HEK293T (cell line): ENCODE measurements at regions not wholly inside any gene's neighbourhood (a gene's known extent, or its start where the extent isn't known, plus 50 kb on each side); places are given as distances from the start of the nearest gene placed in this dataset.

Experiments
- ARNT ChIP-seq: fragments of 450-650 bp; IDR thresholded peaks from 2 replicates; pipeline ENCODE4 v1.6.1; 2017; ENCODE audit warnings: mild to moderate bottlenecking
- BHLHE40 ChIP-seq: fragments of 450-650 bp; IDR thresholded peaks from 2 replicates; pipeline ENCODE4 v1.6.1; 2016; ENCODE audit warnings: mild to moderate bottlenecking, moderate library complexity, borderline replicate concordance
- CTBP1 ChIP-seq: fragments of 450-650 bp; IDR thresholded peaks from 2 replicates; pipeline ENCODE4 v1.6.1; 2016; ENCODE audit warnings: borderline replicate concordance
- ELF4 ChIP-seq: fragments of 450-650 bp; IDR thresholded peaks from 2 replicates; pipeline ENCODE4 v1.6.1; 2017; ENCODE audit warnings: antibody characterized with exemption
- FOXK2 ChIP-seq: fragments of 450-650 bp; IDR thresholded peaks from 2 replicates; pipeline ENCODE4 v1.6.1; 2016; ENCODE audit warnings: mild to moderate bottlenecking
- NFRKB ChIP-seq: fragments of 450-650 bp; IDR thresholded peaks from 2 replicates; pipeline ENCODE4 v1.6.1; 2016; ENCODE audit warnings: mild to moderate bottlenecking, moderate library complexity
- SUZ12 ChIP-seq: fragments of 450-650 bp; IDR thresholded peaks from 2 replicates; pipeline ENCODE4 v1.6.1; 2016; ENCODE audit warnings: mild to moderate bottlenecking

DNA sequence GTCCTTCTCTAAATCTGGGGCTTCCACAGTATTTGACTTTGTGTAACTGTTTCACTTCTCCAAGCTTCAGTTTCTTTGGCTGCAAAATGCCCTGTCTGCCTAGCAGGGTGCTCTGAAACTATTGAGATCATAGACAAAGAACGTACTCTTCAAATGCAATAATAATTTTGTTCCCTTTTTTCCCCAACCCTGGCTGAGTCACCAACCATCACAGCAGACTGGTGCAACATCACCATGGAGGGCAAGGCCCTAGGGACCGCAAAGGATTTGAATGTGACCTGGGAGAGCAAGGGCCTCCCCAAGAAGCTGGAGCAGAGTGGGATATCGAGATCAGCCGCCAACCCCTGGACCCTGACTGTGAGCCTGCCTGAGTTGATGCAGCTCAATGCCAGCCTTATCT lies 115.0 kb downstream of the FCRL5 start:
- TF ChIP-seq BHLHE40: no peak
- TF ChIP-seq NFRKB: no peak
- TF ChIP-seq ARNT: no peak
- TF ChIP-seq ELF4: no peak
- TF ChIP-seq SUZ12: no peak
- TF ChIP-seq CTBP1: no peak
- TF ChIP-seq FOXK2: no peak
